CD4-positive, alpha-beta memory T cell (primary cell): ENCODE measurements at regions not wholly inside any gene's neighbourhood (a gene's known extent, or its start where the extent isn't known, plus 50 kb on each side); places are given as distances from the start of the nearest gene placed in this dataset.

ENCODE experiments used
- CTCF ChIA-PET: fragments of 350-600 bp; sonication (Branson Sonifier 250); formaldehyde crosslinking; loops from one replicate; lab custom pipeline; 2021; ENCODE audit warnings: inconsistent platforms; ENCODE audit not compliant: partially characterized antibody; lab: Charles Lee
- POLR2A ChIA-PET: fragments of 350-600 bp; sonication (Branson Sonifier 250); formaldehyde crosslinking; loops from one replicate; lab custom pipeline; 2021; ENCODE audit not compliant: partially characterized antibody; lab: Charles Lee
- DNase-seq, 5 donors: peaks; one replicate each; pipeline versions ENCODE4 v3.0.0 to v3.0.0-alpha.2; 2020 to 2022; ENCODE audit warnings: mixed read lengths in 1 of 5
- H3K27ac ChIP-seq: one replicate; pipeline ENCODE4 v1.7.0; 2013; ENCODE audit warnings: low read depth, low read length
- H3K27me3 ChIP-seq: 2 replicates; pipeline ENCODE4 v1.7.0; 2013; ENCODE audit warnings: mild to moderate bottlenecking, low read length, moderate library complexity; ENCODE audit not compliant: insufficient read depth
- H3K36me3 ChIP-seq: 2 replicates; pipeline ENCODE4 v1.7.0; 2013; ENCODE audit warnings: mild to moderate bottlenecking, low read length, moderate library complexity; ENCODE audit not compliant: insufficient read depth
- H3K4me1 ChIP-seq: 2 replicates; pipeline ENCODE4 v1.7.0; 2013; ENCODE audit warnings: mild to moderate bottlenecking, low read length, moderate library complexity; ENCODE audit not compliant: insufficient read depth
- H3K4me3 ChIP-seq, 2 donors: one replicate each; pipeline ENCODE4 v1.7.0; 2013; ENCODE audit warnings: low read length in 2 of 2, mild to moderate bottlenecking in 1 of 2
- H3K9me3 ChIP-seq, 2 donors: one replicate each; pipeline ENCODE4 v1.7.0; 2013; ENCODE audit warnings: low read length in 2 of 2, control low read depth in 1 of 2; ENCODE audit not compliant: control insufficient read depth in 1 of 2
- H3K27ac Mint-ChIP-seq, 7 donors: one replicate each; pipeline ENCODE4 v1.8.0; 2020 to 2021; ENCODE audit warnings: mixed read lengths in 7 of 7, mild to moderate bottlenecking in 6 of 7, inconsistent platforms in 3 of 7, moderate library complexity in 3 of 7
- H3K27me3 Mint-ChIP-seq, 2 donors: one replicate each; pipeline ENCODE4 v1.8.0; 2020 to 2021; ENCODE audit warnings: mixed read lengths in 2 of 2
- H3K36me3 Mint-ChIP-seq, 2 donors: one replicate each; pipeline ENCODE4 v1.8.0; 2020 to 2021; ENCODE audit warnings: mixed read lengths in 2 of 2, inconsistent platforms in 1 of 2, mild to moderate bottlenecking in 1 of 2
- H3K4me1 Mint-ChIP-seq, 4 donors: one replicate each; pipeline ENCODE4 v1.8.0; 2020 to 2021; ENCODE audit warnings: mixed read lengths in 4 of 4, mild to moderate bottlenecking in 1 of 4
- H3K4me3 Mint-ChIP-seq, 8 donors: one replicate each; pipeline ENCODE4 v1.8.0; 2020 to 2021; ENCODE audit warnings: mixed read lengths in 8 of 8, mild to moderate bottlenecking in 7 of 8, moderate library complexity in 6 of 8, inconsistent platforms in 3 of 8
- H3K9me3 Mint-ChIP-seq, 8 donors: one replicate each; pipeline ENCODE4 v1.8.0; 2020 to 2021; ENCODE audit warnings: mixed read lengths in 8 of 8, mild to moderate bottlenecking in 5 of 8, inconsistent platforms in 3 of 8, moderate library complexity in 1 of 8
- intact Hi-C: fragments of 100-400 bp; cut with micrococcal nuclease; formaldehyde crosslinking; loops from one replicate; pipeline ENCODE4 v1.15.1; 2023

- intact Hi-C loops: no loop called here
- no peak overlapping the region for H3K4me3 Mint-ChIP-seq
- no peaks in the 10 kb centered on the region for H3K36me3 Mint-ChIP-seq
Observed at GRCh38 chr21:38913120-38913892, 107.6 kb downstream of the ETS2 start.

GRCh38 chr21:38912789-38913119 lies 107.0 kb downstream of the ETS2 start:
- Histone ChIP-seq H3K4me3 (no peak overlapping the region), H3K27ac (no peak overlapping the region), H3K4me1 (no peaks in the 10 kb centered on the region), H3K27me3 (no peaks in the 10 kb centered on the region), H3K9me3 (no peaks in the 10 kb centered on the region), H3K36me3 (no peaks in the 10 kb centered on the region)
- H3K9me3 Mint-ChIP-seq: peaks cover 0 to 3% (median 0%) of the 10 kb centered on the region in 8 donors
- no peaks in the 10 kb centered on the region for H3K4me1 Mint-ChIP-seq
- H3K27ac Mint-ChIP-seq: no peak overlapping the region
- peaks cover 1 to 15% of the 10 kb centered on the region in 2 donors for H3K27me3 Mint-ChIP-seq
- no peak overlapping the region for H3K4me3 Mint-ChIP-seq
- H3K36me3 Mint-ChIP-seq: no peaks in the 10 kb centered on the region
- intact Hi-C loops: no loop called here
- DNase-seq: no peak
- CTCF ChIA-PET: no interaction called here
- POLR2A ChIA-PET: no interaction called here

More at GRCh38 chr21:38913120-38913892, 107.6 kb downstream of the ETS2 start:
- Mint-ChIP-seq H3K27ac (no peak overlapping the region), H3K9me3 (peaks cover 0 to 3% (median 0%) of the 10 kb centered on the region in 8 donors), H3K4me1 (no peaks in the 10 kb centered on the region), H3K27me3 (peaks cover 1 to 15% of the 10 kb centered on the region in 2 donors)
- DNase-seq: no peak
- ChIA-PET POLR2A (no interaction called here), CTCF (no interaction called here)
- no peaks in the 10 kb centered on the region for H3K4me1 ChIP-seq
- no peaks in the 10 kb centered on the region for H3K27me3 ChIP-seq
- no peaks in the 10 kb centered on the region for H3K9me3 ChIP-seq
- no peak overlapping the region for H3K4me3 ChIP-seq
- no peaks in the 10 kb centered on the region for H3K36me3 ChIP-seq
- no peak overlapping the region for H3K27ac ChIP-seq

GRCh38 chr21:38912102-38912629 lies 106.4 kb downstream of the ETS2 start:
- Mint-ChIP-seq H3K4me3 (no peak overlapping the region), H3K27me3 (peaks cover 2 to 12% of the 10 kb centered on the region in 2 donors), H3K9me3 (peaks cover 0 to 3% (median 0%) of the 10 kb centered on the region in 8 donors), H3K36me3 (no peaks in the 10 kb centered on the region), H3K4me1 (no peaks in the 10 kb centered on the region), H3K27ac (no peak overlapping the region)
- Histone ChIP-seq H3K36me3 (no peaks in the 10 kb centered on the region), H3K9me3 (no peaks in the 10 kb centered on the region), H3K27me3 (no peaks in the 10 kb centered on the region), H3K27ac (no peak overlapping the region), H3K4me1 (no peaks in the 10 kb centered on the region), H3K4me3 (no peak overlapping the region)
- CTCF ChIA-PET: no interaction called here
- DNase-seq: no peak
- intact Hi-C loops: no loop called here
- POLR2A ChIA-PET: no interaction called here

GRCh38 chr21:38911484-38912101 lies 105.9 kb downstream of the ETS2 start:
- no peaks in the 10 kb centered on the region for H3K36me3 ChIP-seq
- H3K4me3 ChIP-seq: no peak overlapping the region
- Mint-ChIP-seq H3K36me3 (no peaks in the 10 kb centered on the region), H3K4me3 (no peak overlapping the region), H3K9me3 (peaks cover 0 to 3% (median 0%) of the 10 kb centered on the region in 8 donors), H3K27me3 (peaks cover 2 to 9% of the 10 kb centered on the region in 2 donors), H3K4me1 (no peaks in the 10 kb centered on the region), H3K27ac (no peak overlapping the region)
- DNase-seq: no peak
- H3K27ac ChIP-seq: no peak overlapping the region
- no peaks in the 10 kb centered on the region for H3K9me3 ChIP-seq
- ChIA-PET POLR2A (no interaction called here), CTCF (no interaction called here)
- intact Hi-C loops: no loop called here
- H3K4me1 ChIP-seq: no peaks in the 10 kb centered on the region
- H3K27me3 ChIP-seq: no peaks in the 10 kb centered on the region

DNA sequence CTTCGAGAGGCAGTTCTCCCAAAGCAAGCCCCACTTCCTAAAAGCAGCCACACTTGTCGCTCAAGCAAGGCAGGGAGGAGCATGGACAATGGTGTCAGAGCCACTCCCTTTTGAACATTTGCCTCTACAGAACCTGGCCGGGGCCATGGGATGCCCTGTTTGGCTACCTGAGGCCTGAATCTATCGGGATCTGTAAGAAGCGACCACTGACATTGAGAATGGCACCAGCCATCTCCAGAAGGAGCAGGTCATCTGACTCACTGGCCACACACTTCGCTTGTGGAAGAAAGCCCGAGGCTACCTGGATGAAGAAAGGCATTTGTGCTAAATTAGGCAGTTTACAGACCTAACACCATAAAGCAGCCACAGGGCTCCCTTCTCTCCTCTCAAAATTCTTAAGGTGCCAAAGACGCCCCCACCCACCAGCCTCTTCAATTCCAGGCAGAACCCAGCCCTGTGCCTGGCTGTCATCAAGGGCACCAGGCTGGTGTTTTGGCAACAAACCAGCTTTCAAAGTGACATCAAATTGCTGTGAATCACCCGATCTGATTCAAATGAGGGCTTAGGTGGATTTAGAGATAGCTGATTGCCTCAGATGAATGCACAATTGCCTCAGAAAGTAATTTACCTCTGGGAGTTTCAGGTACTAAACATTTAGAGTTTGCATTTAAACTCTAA lies 104.8 kb downstream of the ETS2 start:
- H3K36me3 ChIP-seq: no peaks in the 10 kb centered on the region
- ChIA-PET POLR2A (no interaction called here), CTCF (no interaction called here)
- H3K27ac ChIP-seq: no peak overlapping the region
- no peaks in the 10 kb centered on the region for H3K27me3 ChIP-seq
- H3K9me3 ChIP-seq: no peaks in the 10 kb centered on the region
- Mint-ChIP-seq H3K27ac (no peak overlapping the region), H3K4me1 (no peaks in the 10 kb centered on the region), H3K27me3 (peaks cover 2% of the 10 kb centered on the region in 2 donors), H3K4me3 (no peak overlapping the region), H3K9me3 (peaks cover 0 to 3% (median 0%) of the 10 kb centered on the region in 8 donors), H3K36me3 (no peaks in the 10 kb centered on the region)
- intact Hi-C loops: no loop called here
- no peak overlapping the region for H3K4me3 ChIP-seq
- no peaks in the 10 kb centered on the region for H3K4me1 ChIP-seq
- DNase-seq: no peak

DNA sequence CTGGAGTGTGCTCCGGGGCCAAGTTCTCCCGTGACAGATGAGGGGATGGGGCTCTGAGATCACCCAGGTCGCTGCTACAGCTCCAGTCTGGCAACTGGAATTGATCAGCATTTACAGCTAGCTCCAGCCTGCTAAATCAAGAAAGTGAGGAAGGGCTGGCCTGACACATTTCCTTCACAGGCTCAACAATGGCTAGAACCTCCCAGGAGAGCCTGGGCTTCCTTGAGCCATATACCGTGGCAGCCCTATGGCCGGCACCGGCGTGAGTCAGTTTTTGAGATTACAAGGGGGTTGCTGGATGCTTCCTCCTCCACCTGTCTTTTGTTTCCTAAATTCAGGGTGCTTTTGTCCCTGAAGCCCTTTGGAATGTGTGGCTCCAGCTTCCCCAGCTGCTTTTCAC lies 104.2 kb downstream of the ETS2 start:
- H3K27me3 ChIP-seq: no peaks in the 10 kb centered on the region
- Mint-ChIP-seq H3K27me3 (peaks cover 1 to 5% of the 10 kb centered on the region in 2 donors), H3K4me1 (no peaks in the 10 kb centered on the region), H3K27ac (no peak overlapping the region), H3K36me3 (no peaks in the 10 kb centered on the region), H3K4me3 (no peak overlapping the region), H3K9me3 (peaks cover 0 to 3% (median 0%) of the 10 kb centered on the region in 8 donors)
- no peaks in the 10 kb centered on the region for H3K9me3 ChIP-seq
- no peak overlapping the region for H3K27ac ChIP-seq
- CTCF ChIA-PET: no interaction called here
- POLR2A ChIA-PET: no interaction called here
- H3K4me1 ChIP-seq: no peaks in the 10 kb centered on the region
- intact Hi-C loops: no loop called here
- no peak overlapping the region for H3K4me3 ChIP-seq
- DNase-seq: no peak
- no peaks in the 10 kb centered on the region for H3K36me3 ChIP-seq

DNA sequence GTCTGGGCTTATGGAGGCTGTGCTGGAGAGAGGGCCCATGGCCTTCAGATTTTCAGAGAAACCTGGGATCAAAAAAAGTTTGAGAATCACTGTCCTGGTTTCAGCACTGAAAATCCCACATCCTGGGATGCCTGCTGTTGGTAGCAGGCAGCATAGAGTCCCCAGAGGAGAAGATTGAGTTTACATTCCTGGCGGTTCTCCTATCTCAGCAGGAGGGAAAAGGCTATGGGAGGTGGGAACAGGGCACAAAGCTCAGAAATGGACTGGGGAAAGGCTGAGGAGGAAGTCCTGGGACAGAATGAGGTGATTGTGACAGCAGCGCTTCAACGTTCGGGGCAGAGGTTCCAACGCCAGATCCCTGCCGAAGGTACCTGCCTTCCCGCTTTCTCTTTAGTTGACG lies 103.4 kb downstream of the ETS2 start:
- H3K4me3 ChIP-seq: no peak overlapping the region
- no peaks in the 10 kb centered on the region for H3K36me3 ChIP-seq
- no peak overlapping the region for H3K27ac ChIP-seq
- Mint-ChIP-seq H3K4me1 (no peaks in the 10 kb centered on the region), H3K36me3 (no peaks in the 10 kb centered on the region), H3K27ac (no peak overlapping the region), H3K4me3 (no peak overlapping the region), H3K9me3 (peaks cover 0 to 3% (median 0%) of the 10 kb centered on the region in 8 donors), H3K27me3 (peaks cover 1 to 5% of the 10 kb centered on the region in 2 donors)
- ChIA-PET POLR2A (no interaction called here), CTCF (no interaction called here)
- intact Hi-C loops: no loop called here
- no peaks in the 10 kb centered on the region for H3K9me3 ChIP-seq
- DNase-seq: no peak
- no peaks in the 10 kb centered on the region for H3K4me1 ChIP-seq
- no peaks in the 10 kb centered on the region for H3K27me3 ChIP-seq
